HG02981 (cell line): ENCODE measurements at regions not wholly inside any gene's neighbourhood (a gene's known extent, or its start where the extent isn't known, plus 50 kb on each side); places are given as distances from the start of the nearest gene placed in this dataset.

ENCODE experiments used
- ATAC-seq: cut with Tn5 transposase; IDR thresholded peaks from one replicate; pipeline ENCODE4 v1.9.1; 2021; ENCODE audit warnings: mild to moderate bottlenecking, moderate library complexity; ENCODE audit not compliant: unreplicated experiment

GRCh38 chr11:115869131-115869530 is 364.9 kb upstream of the CADM1 start:
- ATAC-seq: no peak

GRCh38 chr11:115860246-115860645 is 356.0 kb upstream of the CADM1 start:
- ATAC-seq: no peak

- ATAC-seq: no peak
Observed at GRCh38 chr11:115848611-115849010, 344.4 kb upstream of the CADM1 start.

DNA sequence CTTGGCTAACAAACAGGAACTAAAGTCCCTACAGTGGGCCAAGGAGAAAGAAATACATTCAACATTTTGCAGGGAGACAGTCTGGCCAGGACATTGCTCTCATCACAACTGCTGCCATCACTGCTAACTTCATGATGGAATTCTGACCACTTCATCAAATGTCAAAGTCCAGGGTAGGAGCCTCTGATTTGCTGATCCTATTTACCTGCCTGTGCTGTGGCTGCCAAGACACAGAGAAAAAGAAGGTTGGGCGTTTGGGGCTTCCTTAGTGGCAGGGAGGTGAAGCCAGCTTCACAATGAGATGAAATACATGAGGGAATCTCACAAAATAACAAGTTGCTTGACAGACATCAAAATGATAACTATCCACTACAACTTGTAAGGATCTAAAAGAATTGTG is 343.9 kb upstream of the CADM1 start:
- ATAC-seq: no peak

DNA sequence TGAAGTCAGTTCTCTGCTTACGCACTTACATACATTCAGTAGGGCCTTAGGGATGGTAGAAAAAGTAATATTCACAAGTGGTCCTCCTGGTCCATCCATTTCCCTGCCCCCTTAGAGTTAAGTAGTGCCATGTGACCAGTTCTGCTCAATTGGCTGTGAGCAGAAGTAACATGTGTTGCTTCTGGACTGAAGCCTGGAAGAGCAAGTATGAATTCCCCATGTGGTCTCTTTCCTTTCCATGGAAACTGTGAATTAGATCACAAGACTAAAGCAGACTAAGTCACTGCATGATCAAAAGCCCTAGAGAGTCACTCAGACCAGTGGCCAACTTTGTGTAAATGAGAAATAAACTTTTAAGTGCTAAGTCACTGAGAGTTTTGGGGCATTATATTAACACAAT is 341.7 kb upstream of the CADM1 start:
- ATAC-seq: no peak

DNA sequence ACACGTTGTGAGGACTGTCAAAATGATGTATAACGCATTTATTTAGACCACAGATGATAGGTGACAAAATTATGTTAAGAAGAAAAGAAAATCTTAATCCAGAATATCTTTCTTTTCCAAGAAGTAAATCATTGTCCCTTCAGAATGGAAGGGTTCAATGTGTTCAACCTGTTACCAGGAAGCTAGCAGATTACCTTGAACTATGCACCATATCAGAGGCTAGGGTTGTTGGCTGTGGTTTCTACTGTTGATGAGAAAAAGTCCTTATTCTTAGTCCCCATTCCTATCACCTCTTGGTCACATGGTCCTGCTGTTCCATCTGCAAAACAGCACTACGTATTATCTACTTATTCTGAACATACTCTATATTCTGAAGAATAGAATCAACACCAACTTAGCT is 339.5 kb upstream of the CADM1 start:
- no peak for ATAC-seq

DNA sequence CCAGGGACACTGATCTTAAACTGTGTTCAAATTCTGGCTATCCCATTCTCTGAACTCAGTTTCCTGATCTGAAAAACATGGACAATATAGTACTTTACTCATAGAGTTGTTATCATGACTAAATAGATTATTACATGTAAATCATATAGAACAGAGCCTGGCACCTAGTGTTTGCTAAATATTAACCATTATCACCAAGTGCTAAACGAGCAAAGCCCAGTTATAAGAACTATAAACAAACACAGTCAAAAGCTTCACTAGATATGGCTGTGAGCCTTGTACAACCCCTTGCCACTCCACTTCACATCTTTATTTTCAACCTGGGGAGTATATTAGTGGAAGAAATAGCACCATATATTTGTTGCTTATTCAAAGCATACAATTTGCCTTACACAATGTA is 338.9 kb upstream of the CADM1 start:
- no peak for ATAC-seq

DNA sequence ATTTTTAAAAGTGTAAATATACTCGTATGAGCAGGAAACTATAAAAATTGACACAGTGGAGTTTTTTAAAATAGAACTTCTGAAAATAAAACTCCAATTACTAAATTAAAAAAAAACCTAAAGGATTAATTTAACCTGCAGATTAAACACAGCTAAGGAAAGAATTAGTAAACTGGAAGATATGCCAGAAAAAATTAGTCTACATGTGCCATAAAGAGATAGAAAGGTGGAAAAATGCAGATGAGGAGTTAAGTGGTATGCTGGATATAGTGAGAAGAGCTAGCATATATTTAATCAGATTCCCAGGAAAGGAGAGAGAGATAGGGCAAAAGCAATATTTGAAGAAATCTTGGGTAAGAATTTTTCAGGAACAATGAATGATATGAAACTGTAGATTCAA is 315.8 kb upstream of the CADM1 start:
- ATAC-seq: no peak

DNA sequence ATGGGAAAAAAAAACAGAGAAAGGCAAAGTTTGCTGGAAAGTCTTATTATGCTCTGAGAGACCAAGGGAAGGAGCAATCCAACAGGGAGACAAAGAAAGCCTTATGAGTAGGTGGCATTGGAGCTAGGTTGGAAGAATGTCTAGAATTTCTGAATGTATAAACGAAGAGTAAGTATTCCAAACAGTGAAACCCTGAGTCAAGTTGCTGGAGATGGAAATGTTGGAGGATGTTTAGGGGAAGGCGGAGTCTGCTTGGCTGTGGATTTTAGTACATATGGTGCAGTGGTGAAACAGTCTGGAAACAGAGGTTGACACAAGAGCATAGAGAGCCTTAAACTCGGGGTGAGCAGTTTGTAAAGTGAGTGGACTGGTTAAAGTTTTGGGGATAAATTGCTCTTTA is 314.8 kb upstream of the CADM1 start:
- ATAC-seq: no peak

DNA sequence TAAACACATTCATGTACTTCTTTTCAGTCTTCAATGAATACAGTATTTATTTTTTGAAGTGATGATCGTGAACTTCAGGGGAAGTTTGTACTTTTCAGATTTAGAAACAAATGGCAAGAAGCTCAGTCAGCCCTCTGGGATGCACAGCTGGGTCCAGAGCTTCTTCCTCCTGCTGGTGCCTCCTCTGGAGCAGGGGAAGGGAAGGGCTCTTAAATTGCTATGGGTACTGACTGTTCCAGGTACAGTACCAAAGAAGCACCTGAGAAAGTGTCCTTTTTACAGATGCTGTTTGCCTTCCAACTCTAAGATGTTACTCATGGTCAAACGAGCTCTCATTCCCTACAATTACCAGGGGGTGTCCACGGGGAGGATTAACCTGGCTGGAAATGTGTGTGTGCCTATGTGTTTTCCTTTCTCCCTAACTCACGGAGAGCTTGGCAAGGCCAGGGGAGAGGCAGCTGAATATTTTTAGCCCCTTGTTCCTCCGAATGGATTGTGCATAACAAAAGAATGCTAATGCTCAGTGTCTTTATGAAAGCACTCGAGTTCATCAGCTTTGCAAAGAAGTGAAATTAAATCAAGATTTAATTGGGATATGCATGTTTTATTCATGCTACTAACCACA is 313.7 kb upstream of the CADM1 start:
- ATAC-seq: no peak

- no peak for ATAC-seq
Observed at GRCh38 chr11:115808351-115808940, 304.2 kb upstream of the CADM1 start.

GRCh38 chr11:115806056-115806455 is 301.8 kb upstream of the CADM1 start:
- no peak for ATAC-seq

DNA sequence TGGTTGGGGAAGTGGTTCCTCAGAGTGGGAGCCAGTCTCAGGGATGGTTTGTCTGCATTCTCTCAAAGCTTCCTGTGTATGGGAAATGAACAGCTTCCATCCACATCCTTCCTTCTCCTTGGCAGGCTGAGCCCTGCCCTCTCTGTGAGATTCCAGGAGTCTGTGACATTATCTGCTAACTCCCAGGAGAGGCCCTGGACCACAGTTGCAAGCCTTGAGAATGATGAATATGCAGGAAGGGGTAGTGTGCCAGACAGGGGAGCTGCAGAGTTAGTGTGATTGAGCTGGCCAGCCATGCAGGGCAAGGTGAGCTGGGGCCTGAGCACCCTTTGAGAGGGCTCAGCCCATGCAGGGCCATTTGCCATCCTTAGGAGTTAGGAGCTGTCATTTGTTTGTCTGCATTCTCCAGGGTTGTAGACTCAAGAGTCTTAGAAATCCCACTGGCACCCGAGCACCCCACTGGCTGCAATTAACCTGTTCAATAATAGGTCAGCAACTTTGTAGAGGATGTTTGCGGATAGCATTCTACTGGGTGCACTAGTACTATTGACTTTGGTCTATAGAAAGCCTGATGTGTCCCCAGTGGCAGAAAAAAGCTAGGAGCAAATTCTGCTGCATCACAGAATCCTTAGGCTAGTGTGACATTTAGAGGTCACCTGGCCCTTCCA is 299.0 kb upstream of the CADM1 start:
- ATAC-seq: no peak

DNA sequence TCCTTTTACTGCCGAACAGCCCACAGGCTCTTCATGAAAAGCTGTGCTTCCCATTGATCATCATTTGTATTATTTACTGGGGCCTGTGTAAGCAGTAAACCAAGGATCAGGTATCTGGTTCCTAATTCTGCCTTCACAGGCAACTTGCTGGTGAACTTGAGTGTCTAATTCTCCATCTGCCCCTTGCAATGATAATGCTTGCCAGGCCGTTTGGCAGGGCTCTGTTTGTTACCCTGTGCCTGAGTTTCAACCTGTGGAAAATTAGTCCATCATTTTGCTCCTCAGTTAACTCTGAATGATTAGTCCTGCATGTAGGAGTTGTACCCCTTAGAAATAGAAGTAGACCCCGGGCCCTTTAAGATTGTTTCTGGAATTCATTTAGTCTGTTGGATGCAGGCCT is 298.4 kb upstream of the CADM1 start:
- no peak for ATAC-seq

DNA sequence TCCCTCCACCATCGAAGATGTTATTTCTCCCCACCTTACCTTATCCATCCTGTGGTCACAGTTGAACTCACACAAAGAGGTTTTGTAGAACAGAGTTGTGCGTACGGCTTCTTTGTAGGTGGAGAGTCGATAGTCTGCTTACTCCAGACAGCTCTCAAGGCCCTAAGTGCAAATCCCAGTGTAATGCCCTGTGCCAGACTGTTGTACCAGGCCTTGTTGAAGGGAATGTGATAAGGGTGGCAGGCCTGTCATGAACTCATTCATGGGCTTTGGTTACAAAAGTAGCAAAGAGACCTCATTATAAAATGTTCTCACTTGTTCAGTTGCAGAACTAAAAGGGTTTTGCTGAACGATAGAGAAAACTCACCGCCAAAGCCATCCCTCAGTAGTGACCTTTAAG is 288.7 kb upstream of the CADM1 start:
- ATAC-seq: no peak

DNA sequence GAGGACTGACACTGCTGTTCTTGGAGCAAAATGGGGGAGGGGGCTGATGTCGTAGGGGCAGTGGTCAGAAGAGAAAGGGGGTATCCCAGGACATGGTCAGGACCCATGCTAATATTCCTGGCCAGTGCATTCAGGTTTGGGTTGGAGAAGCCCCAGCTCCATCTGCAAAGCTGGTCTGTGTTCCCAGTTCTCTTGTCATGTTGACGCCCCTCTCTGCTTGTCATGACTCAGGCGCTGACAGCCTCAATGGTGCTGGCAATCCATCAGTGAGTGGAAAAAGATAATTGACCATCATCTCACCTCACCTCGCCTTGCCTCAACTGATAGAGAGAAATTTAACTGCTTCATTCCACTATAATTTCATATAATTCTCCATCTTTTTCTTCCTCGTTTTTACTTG is 283.1 kb upstream of the CADM1 start:
- ATAC-seq: no peak

DNA sequence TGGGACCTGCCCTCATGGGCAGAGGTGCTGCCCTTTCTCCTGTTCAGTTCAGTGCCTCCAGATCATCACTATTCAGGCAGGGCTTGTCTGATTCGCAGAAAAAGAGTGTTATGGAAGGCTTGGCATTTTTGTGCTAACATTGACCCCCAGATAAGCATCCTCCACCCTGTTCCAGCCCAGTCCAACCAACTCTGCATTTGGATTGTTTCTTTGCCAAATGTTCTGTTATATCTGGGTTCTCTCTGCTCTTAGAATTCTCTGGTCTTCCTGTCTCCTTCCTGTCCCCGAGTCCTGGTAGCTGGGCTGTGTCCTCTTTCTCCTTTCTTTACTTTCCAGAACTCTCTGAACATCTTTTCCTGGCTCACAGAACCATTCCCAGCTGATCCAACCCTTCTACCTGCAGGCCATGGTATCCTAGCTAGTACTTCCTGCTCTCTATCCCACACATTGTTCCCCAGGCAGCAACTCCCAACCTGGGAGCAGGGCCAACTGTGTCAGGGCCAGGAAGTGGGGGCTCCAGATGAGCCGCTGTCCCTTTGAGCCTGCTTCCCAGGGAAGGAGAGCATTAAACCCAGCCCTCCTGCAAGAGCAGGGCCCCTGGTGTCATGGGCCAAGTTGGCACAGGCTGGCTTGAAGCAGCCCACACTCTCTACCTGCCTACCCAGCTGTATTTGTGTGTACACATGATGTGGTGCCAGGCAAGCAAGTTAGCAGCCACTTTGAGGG is 280.7 kb upstream of the CADM1 start:
- ATAC-seq: no peak

DNA sequence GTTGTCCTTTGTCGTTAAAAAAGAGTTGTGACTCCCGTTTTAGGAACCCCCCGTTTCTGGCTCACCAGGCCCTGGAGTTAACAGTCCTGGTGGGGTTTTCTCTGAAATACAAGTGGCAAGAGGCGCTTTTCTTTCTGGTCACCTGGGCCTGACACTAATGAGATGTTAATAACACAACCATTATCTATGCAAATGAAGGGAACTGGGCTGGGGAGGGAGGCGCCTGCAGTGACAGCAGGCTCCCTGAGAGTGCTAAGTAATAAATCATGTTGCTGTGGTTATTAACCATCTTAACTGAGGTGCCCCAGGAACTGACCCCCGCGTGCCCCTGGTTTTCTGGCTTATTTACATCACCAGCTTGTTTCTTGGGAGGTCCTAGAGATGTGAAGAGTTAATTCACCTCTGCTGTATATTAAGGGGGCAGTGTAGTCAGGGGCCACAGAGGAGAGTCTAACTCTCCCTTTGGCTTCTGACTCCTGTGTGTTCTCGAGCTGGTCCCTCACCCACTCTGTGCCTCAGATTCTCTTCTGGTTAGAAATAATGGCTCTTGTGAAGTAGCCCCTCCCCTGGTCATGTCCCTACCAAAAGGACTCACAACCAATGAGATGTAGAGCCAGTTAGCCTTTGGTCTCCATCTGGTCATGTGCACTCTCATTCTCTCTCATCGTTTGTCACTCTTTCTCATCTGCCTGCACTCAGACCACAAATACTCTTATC is 276.6 kb upstream of the CADM1 start:
- no peak for ATAC-seq

- peak; percentile 72 for ATAC-seq
Observed at GRCh38 chr11:115778928-115779650, 274.9 kb upstream of the CADM1 start.

GRCh38 chr11:115776916-115777315 is 272.7 kb upstream of the CADM1 start:
- no peak for ATAC-seq

GRCh38 chr11:115775846-115776245 is 271.6 kb upstream of the CADM1 start:
- ATAC-seq: no peak
